Endodermal cell (in vitro differentiated cells): ENCODE measurements at regions not wholly inside any gene's neighbourhood (a gene's known extent, or its start where the extent isn't known, plus 50 kb on each side); places are given as distances from the start of the nearest gene placed in this dataset.
A peak's percentile ranks its signal among the peaks of the same experiment; 100 is the strongest.

Source experiments
- DNase-seq: peaks from one replicate; pipeline ENCODE4 v3.0.0-alpha.2; 2017
- H3K27ac ChIP-seq: 2 replicates; pipeline ENCODE4 v1.5.1; 2013; ENCODE audit warnings: mild to moderate bottlenecking, low read depth, low read length, moderate library complexity
- H3K27me3 ChIP-seq: 2 replicates; pipeline ENCODE4 v1.6.1; 2013; ENCODE audit warnings: mild to moderate bottlenecking, low read length, moderate library complexity; ENCODE audit not compliant: insufficient read depth, control insufficient read depth, poor library complexity, severe bottlenecking
- H3K36me3 ChIP-seq: 2 replicates; pipeline ENCODE4 v1.7.0; 2013; ENCODE audit warnings: mild to moderate bottlenecking, low read length, moderate library complexity; ENCODE audit not compliant: control insufficient read depth, insufficient read depth
- H3K4me1 ChIP-seq: one replicate; pipeline ENCODE4 v1.7.0; 2013; ENCODE audit warnings: low read length; ENCODE audit not compliant: control insufficient read depth, insufficient read depth
- H3K4me3 ChIP-seq: 2 replicates; pipeline ENCODE4 v1.5.1; 2013; ENCODE audit warnings: mild to moderate bottlenecking, low read length, moderate library complexity
- H3K9ac ChIP-seq: 2 replicates; pipeline ENCODE4 v1.6.1; 2013; ENCODE audit warnings: mild to moderate bottlenecking, low read length, moderate library complexity; ENCODE audit not compliant: poor library complexity, severe bottlenecking; ENCODE audit errors: extremely low read depth
- H3K9me3 ChIP-seq: 2 replicates; pipeline ENCODE4 v1.6.1; 2013; ENCODE audit warnings: mild to moderate bottlenecking, low read length, moderate library complexity; ENCODE audit not compliant: control insufficient read depth
- H3K27ac Mint-ChIP-seq: 2 replicates; pipeline ENCODE4 v1.8.0; 2020; ENCODE audit warnings: mixed read lengths
- H3K27me3 Mint-ChIP-seq: 2 replicates; pipeline ENCODE4 v1.8.0; 2021; ENCODE audit warnings: mild to moderate bottlenecking, mixed read lengths; ENCODE audit not compliant: insufficient read depth
- H3K36me3 Mint-ChIP-seq: 2 replicates; pipeline ENCODE4 v1.8.0; 2020; ENCODE audit warnings: low read depth, mixed read lengths
- H3K4me1 Mint-ChIP-seq: 2 replicates; pipeline ENCODE4 v1.8.0; 2020; ENCODE audit warnings: mixed read lengths
- H3K4me3 Mint-ChIP-seq: 2 replicates; pipeline ENCODE4 v1.8.0; 2020; ENCODE audit warnings: mild to moderate bottlenecking, moderate library complexity, mixed read lengths
- H3K9me3 Mint-ChIP-seq: 2 replicates; pipeline ENCODE4 v1.8.0; 2020; ENCODE audit warnings: mild to moderate bottlenecking, mixed read lengths
- CTCF ChIP-seq: fragments of 200-600 bp; sonication (generic); conservative IDR thresholded peaks from 2 replicates; pipeline ENCODE4 v1.5.0; 2021; ENCODE audit warnings: antibody characterized with exemption, mild to moderate bottlenecking
- WGBS, 2 experiments: methylation state at CpG; one replicate each; pipeline versions ENCODE4 v1.1.5 to v1.1.7; 2013; ENCODE audit warnings: missing lambda C conversion rate in 2 of 2, mixed read lengths in 1 of 2; ENCODE audit not compliant: insufficient coverage in 1 of 2, insufficient read length in 1 of 2; 5-methylcytosine and 5-hydroxymethylcytosine counted together

- Mint-ChIP-seq H3K27me3 (no peaks in the 10 kb centered on the region), H3K36me3 (no peaks in the 10 kb centered on the region), H3K4me1 (peaks cover 29% of the 10 kb centered on the region), H3K9me3 (peaks cover 1% of the 10 kb centered on the region), H3K27ac (no peak overlapping the region), H3K4me3 (no peak overlapping the region)
- Histone ChIP-seq H3K9me3 (no peaks in the 10 kb centered on the region), H3K27me3 (no peaks in the 10 kb centered on the region), H3K36me3 (no peaks in the 10 kb centered on the region), H3K4me3 (no peak overlapping the region), H3K4me1 (peaks cover 4% of the 10 kb centered on the region), H3K9ac (no peak overlapping the region), H3K27ac (no peak overlapping the region)
- WGBS, 2 experiments = 90 to 97% methylated on average over 3 of the region's 3 CpGs
- TF ChIP-seq CTCF = no peak
- DNase-seq = no peak
Measured at GRCh38 chr5:72030237-72030636, 77.0 kb upstream of the MAP1B start.

- no peak overlapping the region for H3K27ac ChIP-seq
- Mint-ChIP-seq H3K4me1 (peaks cover 45% of the 10 kb centered on the region), H3K27me3 (no peaks in the 10 kb centered on the region), H3K9me3 (peaks cover 1% of the 10 kb centered on the region), H3K36me3 (no peaks in the 10 kb centered on the region), H3K4me3 (no peak overlapping the region), H3K27ac (no peak overlapping the region)
- H3K27me3 ChIP-seq = no peaks in the 10 kb centered on the region
- no peak overlapping the region for H3K9ac ChIP-seq
- peaks cover 11% of the 10 kb centered on the region for H3K4me1 ChIP-seq
- H3K4me3 ChIP-seq = peak overlapping the region; percentile 12
- H3K9me3 ChIP-seq = no peaks in the 10 kb centered on the region
- DNase-seq = no peak
- 0 to 4% methylated on average over 1 to 3 of the region's 4 CpGs for WGBS, 2 experiments
- no peak for TF ChIP-seq CTCF
- H3K36me3 ChIP-seq = no peaks in the 10 kb centered on the region
Measured at GRCh38 chr5:72032788-72033187, 74.5 kb upstream of the MAP1B start.

GRCh38 chr5:72034770-72035169 is 72.5 kb upstream of the MAP1B start:
- H3K36me3 Mint-ChIP-seq = no peaks in the 10 kb centered on the region
- H3K36me3 ChIP-seq = no peaks in the 10 kb centered on the region
- no peak overlapping the region for H3K4me3 ChIP-seq
- H3K9ac ChIP-seq = no peak overlapping the region
- H3K27me3 ChIP-seq = no peaks in the 10 kb centered on the region
- no peaks in the 10 kb centered on the region for H3K27me3 Mint-ChIP-seq
- no peak for TF ChIP-seq CTCF
- no peak overlapping the region for H3K27ac Mint-ChIP-seq
- no peak overlapping the region for H3K27ac ChIP-seq
- peaks cover 11% of the 10 kb centered on the region for H3K4me1 ChIP-seq
- H3K9me3 Mint-ChIP-seq = no peaks in the 10 kb centered on the region
- no peaks in the 10 kb centered on the region for H3K9me3 ChIP-seq
- H3K4me1 Mint-ChIP-seq = peaks cover 56% of the 10 kb centered on the region
- no peak overlapping the region for H3K4me3 Mint-ChIP-seq
- WGBS, 2 experiments = 82 to 87% methylated on average over 2 to 4 of the region's 4 CpGs
- DNase-seq = peak; percentile 64
